ENCODE measurements at regions not wholly inside any gene's neighbourhood (a gene's known extent, or its start where the extent isn't known, plus 50 kb on each side); places are given as distances from the start of the nearest gene placed in this dataset.
"Not testable (repeated sequence)": the region's sequence is repeated elsewhere in the genome, so short reads cannot be mapped to it uniquely, and the experiment has no call there.

GRCh38 chr12:83323866-83324265, 637.2 kb downstream of the TMTC2 start:
- no peak for DNase-seq

DNA sequence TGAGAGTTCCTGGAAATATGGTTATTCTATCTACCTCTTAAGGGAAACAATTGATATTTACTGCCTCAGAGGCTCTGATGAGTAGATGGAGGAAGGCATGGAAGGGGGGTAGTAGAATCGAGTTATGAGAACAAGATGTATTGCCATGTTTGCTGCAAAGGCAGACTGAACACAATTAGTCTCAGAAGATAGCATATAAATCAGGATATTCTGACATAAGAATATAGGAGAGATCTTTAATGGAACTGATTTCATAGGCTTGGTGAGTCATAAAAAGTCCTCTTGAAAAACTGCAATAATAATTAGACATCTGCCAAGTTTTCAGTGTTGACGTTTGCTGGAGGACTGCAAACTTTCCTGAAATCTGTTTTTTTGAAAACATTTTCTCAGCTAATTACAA, 636.1 kb downstream of the TMTC2 start:
- DNase-seq, result no peak

GRCh38 chr12:83321971-83322370, 635.3 kb downstream of the TMTC2 start:
- DNase-seq, result no peak

DNA sequence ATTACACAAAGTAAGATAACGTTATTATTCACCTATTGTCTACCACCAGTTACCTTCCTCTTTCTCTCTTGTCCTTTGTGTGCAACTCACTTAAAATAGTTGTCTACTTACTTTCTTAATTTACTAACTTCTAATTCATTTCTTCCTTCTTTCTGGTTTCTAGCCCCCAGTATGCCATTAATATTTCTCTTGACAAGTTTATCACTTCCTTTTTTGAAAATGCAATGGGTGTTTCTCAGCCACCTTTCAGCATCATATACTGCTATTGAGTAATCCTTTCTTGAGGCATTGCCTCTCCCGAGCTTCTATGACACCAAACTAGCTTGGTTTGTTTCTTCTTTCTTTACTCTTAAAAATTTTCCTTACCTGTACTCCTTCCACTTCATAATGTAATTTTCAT, 633.6 kb downstream of the TMTC2 start:
- DNase-seq, result no peak

DNA sequence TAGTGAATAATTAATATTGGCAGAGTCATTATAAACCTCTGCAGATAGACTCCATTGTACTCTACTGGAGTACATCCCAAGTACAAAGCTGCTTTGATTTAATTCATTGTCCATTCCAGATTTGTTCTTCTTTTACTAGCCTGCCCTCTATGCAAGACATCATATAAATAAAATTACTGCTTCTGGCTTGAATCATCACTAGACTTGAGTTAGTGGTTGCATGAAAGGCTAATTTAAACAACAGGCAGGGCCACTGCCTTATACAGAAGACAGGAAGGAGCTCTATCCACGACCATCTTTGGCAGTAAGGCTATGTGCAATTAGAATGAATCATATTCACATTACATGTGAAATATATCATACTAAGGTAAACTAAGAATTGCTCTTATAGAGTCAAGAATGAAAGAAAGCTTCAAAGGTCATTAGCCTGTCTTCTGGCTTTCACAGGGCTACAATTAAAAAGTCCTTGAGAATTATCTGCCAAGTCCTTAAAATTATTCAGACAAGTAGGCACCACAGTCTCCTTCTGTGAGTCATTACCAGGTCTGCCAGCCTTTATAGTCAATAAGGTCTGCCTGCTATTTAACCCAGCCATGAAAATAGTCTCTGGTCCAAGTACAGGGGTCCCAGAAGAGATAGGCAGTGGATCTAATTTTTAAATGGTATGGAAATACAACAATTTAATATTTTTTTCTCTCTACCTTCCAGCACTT, 631.8 kb downstream of the TMTC2 start:
- DNase-seq, result peak; percentile 23

GRCh38 chr12:83317595-83317994, 630.9 kb downstream of the TMTC2 start:
- DNase-seq, result no peak

GRCh38 chr12:83313827-83314226, 627.1 kb downstream of the TMTC2 start:
- DNase-seq, result no peak

DNA sequence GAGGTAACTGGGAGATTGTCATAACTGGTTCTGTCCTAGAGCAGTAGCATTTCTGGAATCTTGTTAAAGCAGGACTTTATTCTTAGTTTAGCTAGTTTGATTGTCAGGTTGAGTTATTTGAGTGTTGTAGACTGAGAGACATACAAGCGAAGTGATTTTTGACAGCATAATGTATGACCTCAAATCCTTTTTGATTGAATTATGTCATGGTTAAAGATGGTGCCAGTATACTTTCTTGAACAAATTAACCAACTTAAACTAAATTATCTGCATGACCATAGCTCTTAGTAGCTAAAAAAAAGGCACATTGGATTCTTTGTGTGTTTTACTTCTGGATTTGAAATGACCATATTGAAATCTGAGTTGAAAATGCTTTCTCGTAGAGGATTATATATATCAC, 626.6 kb downstream of the TMTC2 start:
- no peak for DNase-seq

GRCh38 chr12:83276904-83277303, 590.2 kb downstream of the TMTC2 start:
- no peak for DNase-seq

DNA sequence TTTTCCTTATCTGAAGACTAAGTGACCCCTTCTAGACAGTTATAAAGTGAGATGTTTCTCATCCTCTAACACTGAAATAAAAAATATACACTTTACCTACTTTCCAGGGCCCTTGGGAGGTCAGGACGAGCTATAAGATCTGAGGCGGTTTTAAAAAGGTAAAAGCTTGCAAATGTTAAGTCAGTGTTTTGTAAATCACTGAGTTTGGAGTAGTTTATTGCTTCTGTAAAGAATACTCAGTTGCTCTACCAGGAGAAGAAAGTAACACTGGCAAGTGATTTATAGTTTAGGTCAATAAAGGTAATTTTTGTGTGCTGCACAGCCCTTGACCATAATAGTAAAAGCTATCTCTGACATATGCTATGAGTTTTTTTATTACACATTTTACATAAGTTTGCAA, 584.5 kb downstream of the TMTC2 start:
- DNase-seq, result no peak

DNA sequence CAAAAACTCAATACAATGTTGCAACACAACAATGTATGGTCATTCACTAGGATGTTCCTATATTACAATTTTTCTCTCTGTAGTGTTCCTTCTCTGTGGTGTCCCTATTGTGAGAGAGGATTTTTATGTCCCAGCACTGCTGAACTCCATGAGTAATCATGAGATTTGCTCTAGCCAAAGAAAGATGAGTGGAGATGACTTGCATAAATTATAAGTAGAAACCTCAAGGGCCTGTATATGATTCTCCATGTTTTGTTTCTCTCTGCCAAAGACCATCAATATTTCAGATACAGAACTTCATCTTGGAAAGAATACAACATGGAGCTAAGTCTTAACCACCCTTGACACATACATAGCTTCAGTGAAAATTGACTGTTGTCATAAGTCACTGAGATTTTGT, 579.1 kb downstream of the TMTC2 start:
- no peak for DNase-seq

DNA sequence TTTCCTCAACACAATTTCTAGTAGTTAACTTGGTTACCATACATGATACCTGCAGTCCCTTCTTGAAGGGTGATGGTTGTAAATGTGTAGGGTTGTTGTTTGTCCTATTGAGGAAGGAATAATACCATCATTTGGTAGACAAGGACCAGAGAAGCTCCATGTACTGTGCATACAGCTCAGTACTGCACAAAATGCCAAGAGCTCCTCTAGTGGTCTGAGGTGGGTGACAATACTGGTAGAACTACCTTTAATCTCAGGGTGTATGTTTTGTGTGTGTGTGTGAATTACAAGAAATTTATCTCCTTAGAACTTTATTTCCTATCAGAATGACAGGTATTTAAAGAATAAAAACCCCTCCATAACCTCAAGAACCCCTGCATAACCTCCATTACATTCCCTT, 575.3 kb downstream of the TMTC2 start:
- DNase-seq, result no peak

DNA sequence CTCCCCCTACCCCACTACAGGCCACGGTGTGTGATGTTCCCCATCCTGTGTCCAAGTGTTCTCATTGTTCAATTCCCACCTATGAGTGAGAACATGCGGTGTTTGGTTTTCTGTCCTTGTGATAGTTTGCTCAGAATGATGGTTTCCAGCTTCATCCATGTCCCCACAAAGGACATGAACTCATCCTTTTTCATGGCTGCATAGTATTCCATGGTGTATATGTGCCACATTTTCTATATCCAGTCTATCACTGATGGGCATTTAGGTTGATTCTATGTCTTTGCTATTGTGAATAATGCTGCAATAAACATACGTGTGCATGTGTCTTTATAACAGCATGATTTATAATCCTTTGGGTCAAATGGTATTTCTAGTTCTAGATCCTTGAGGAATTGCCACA, 573.4 kb downstream of the TMTC2 start:
- not testable (repeated sequence) for DNase-seq

GRCh38 chr12:83257726-83258125, 571.0 kb downstream of the TMTC2 start:
- no peak for DNase-seq

GRCh38 chr12:83256562-83256961, 569.9 kb downstream of the TMTC2 start:
- no peak for DNase-seq

- no peak for DNase-seq
Measured at GRCh38 chr12:83250866-83251265, 564.2 kb downstream of the TMTC2 start.

- no peak for DNase-seq
Measured at GRCh38 chr12:83245156-83245555, 558.5 kb downstream of the TMTC2 start.

GRCh38 chr12:83244001-83244400, 557.3 kb downstream of the TMTC2 start:
- DNase-seq, result no peak

- DNase-seq, result not testable (repeated sequence)
Measured at GRCh38 chr12:83233987-83234386, 547.3 kb downstream of the TMTC2 start.

GRCh38 chr12:83226960-83227359, 540.3 kb downstream of the TMTC2 start:
- not testable (repeated sequence) for DNase-seq

DNA sequence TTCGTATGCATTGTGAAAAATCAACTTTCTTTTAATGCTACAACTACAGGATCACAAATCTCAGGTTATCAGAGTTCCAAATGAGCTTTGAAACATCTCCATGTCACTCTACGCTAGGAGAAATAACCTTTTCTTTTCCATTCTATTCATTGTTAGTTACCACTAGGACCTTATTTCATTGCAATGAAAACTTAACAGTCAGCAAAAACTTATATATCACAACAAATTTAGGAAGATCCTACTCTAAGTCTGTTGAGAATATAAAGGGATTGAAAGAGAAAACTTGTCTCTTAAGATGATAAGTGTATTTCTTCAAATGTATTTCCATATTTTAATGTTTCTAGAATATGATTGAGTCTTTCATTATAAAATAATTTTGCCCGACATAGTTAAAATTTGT, 539.1 kb downstream of the TMTC2 start:
- DNase-seq, result no peak

DNA sequence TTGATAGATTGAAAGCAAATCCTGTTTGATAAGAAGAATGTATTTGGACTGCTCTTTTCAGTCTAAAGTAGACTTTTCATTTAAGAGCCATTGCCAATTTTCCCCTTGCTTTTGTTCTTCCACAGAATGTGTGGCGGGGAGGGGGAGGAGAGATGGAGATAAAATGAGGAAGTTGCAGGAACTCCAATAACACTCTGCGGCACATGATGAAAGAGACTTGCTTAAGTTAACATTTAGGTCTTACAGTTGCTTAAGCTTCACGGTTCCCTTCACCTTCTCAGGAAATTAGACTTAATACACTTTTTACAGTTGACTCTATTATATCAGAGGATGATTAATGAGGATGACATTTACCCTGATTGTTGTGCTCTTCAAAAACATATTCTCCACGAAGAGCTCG, 537.3 kb downstream of the TMTC2 start:
- no peak for DNase-seq

- DNase-seq, result no peak
Measured at GRCh38 chr12:83220774-83221173, 534.1 kb downstream of the TMTC2 start.

GRCh38 chr12:83216230-83216629, 529.5 kb downstream of the TMTC2 start:
- no peak for DNase-seq

- DNase-seq, result no peak
Measured at GRCh38 chr12:83214185-83214584, 527.5 kb downstream of the TMTC2 start.

All from tongue (tissue), 1 donor.